ENCODE measurements at regions not wholly inside any gene's neighbourhood (a gene's known extent, or its start where the extent isn't known, plus 50 kb on each side); places are given as distances from the start of the nearest gene placed in this dataset.

DNA sequence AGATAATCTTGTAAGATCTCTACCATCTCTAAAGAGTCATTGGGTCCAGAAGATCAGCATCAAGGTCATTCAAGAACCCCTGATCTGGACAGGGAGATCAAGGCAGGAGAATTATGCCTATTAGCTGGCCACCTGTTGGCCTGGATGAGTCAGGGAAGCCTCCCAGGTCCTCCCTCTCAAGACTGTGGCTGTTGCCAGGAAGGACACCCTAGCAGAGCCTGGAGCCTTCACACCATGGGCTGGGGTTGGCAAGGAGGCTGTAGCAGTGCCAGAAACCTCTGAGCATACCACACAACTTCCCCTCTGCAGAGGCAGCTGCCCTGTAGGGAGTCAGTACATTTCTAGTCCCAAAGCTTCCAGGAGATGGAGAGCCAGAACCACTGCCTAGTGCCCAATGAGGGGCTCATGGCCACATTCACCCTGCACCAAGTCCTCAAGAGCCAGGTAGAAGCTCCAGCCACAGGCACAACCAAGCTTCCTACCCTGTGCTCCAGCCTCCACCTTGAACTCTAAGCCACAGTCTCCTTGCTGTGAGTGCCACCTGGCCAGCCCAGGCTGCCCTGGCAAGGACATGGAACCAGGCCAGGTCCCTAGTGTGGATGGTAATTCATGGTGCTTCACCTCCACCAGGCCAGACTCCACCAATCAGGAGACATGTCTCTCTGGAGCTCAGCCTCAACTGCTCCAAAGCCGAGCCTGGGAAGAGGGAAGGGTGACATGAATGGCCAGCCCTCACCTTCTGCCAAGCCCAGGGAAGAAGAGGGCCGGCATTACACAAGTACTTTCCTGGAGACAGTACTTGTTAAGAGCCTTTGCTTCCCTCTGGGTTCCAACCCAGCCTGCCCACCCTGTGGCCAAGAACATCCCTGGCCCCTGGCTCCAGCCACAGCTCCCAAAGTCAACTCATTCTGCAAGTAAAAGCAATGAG is 124.3 kb downstream of the BUD13 start:
- H3K4me3 ChIP-seq (ENCODE audit: low read depth, low read length), result no peak overlapping the region
- TF ChIP-seq, protein P1, sequence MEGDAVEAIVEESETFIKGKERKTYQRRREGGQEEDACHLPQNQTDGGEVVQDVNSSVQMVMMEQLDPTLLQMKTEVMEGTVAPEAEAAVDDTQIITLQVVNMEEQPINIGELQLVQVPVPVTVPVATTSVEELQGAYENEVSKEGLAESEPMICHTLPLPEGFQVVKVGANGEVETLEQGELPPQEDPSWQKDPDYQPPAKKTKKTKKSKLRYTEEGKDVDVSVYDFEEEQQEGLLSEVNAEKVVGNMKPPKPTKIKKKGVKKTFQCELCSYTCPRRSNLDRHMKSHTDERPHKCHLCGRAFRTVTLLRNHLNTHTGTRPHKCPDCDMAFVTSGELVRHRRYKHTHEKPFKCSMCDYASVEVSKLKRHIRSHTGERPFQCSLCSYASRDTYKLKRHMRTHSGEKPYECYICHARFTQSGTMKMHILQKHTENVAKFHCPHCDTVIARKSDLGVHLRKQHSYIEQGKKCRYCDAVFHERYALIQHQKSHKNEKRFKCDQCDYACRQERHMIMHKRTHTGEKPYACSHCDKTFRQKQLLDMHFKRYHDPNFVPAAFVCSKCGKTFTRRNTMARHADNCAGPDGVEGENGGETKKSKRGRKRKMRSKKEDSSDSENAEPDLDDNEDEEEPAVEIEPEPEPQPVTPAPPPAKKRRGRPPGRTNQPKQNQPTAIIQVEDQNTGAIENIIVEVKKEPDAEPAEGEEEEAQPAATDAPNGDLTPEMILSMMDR (IDR thresholded peaks at IDR 0.05; ENCODE audit: borderline replicate concordance, insufficient read depth, low read depth, low read length), result no peak

DNA sequence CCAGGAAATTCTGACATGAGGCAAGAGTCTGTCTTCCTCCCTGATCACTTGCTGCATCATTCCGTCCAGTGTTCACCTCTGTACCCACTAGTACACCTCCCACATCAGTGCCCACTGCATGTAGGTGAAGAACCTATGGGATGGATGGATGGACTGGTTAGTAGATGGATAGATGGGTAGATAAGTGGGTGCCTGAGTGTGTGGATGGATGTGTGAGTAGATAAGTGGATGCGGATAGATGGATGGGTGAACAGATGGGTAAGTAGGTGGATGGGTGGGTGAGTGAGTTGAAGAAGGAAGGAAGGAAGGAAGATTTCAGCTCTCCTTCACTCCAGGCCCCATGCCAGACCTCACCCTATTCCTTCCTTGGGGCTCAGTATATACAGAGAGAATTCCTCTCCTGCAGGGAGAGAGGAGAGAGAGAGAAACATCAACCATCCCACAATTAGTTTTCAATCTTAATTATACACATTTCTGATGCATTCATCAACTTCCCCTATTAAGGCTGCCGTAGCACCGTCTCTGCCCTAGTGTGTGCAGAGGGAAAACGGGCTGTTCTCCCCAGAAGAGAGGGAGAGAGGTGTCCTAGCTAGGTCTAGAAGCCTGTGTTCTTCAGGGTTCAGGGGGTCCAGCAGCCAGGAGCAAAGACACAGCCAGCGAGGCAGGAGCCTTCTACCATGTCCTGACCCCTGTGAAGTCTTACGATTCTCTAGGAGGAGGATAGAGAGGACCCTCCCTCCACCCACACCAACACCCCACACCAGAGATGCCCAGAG is 125.3 kb downstream of the BUD13 start:
- H3K4me3 ChIP-seq (ENCODE audit: low read depth, low read length), result no peak overlapping the region
- TF ChIP-seq, protein P1 (IDR thresholded peaks at IDR 0.05; ENCODE audit: borderline replicate concordance, insufficient read depth, low read depth, low read length), result no peak

DNA sequence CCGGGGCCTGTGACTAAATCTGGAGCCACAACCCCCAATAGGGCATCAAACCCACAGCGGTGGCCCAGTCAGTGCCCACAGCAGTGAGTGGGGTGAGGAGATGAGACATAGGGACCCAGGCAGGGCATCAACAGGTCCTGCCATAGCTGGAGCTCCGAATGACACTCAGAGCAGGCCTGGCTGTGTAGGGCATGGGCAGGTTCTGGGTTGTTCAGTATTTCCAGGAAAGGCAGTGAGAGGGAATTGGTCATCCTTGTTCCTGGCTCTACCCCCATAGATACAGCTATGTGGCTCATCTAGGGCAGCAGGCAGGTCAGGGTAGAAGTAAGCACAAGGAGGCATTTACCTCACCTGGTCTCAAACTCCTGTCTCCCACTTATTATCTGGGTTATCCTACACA is 126.6 kb downstream of the BUD13 start:
- TF ChIP-seq, protein P1 (IDR thresholded peaks at IDR 0.05; ENCODE audit: borderline replicate concordance, insufficient read depth, low read depth, low read length), result no peak
- H3K4me3 ChIP-seq (ENCODE audit: low read depth, low read length), result no peak overlapping the region

DNA sequence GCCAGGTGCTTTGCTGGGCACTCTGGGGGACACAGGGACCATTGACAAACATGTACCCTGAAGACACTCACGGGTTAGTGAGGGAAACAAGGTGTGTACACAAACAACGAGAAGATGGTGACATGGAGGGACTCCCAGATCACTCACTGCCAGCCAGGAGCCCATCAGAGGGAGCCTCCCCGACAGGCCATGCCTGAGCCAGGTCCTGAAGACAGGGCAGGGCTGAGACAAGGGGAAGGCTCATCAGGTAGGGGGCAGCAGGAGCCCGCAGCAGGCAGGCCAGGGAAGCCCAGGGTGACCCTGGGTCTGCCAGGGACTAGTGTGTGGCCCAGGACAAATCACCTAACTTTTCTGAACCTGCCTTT is 127.9 kb downstream of the BUD13 start:
- no peak overlapping the region for H3K4me3 ChIP-seq (ENCODE audit: low read depth, low read length)
- TF ChIP-seq, protein P1 (IDR thresholded peaks at IDR 0.05; ENCODE audit: borderline replicate concordance, insufficient read depth, low read depth, low read length), result no peak

DNA sequence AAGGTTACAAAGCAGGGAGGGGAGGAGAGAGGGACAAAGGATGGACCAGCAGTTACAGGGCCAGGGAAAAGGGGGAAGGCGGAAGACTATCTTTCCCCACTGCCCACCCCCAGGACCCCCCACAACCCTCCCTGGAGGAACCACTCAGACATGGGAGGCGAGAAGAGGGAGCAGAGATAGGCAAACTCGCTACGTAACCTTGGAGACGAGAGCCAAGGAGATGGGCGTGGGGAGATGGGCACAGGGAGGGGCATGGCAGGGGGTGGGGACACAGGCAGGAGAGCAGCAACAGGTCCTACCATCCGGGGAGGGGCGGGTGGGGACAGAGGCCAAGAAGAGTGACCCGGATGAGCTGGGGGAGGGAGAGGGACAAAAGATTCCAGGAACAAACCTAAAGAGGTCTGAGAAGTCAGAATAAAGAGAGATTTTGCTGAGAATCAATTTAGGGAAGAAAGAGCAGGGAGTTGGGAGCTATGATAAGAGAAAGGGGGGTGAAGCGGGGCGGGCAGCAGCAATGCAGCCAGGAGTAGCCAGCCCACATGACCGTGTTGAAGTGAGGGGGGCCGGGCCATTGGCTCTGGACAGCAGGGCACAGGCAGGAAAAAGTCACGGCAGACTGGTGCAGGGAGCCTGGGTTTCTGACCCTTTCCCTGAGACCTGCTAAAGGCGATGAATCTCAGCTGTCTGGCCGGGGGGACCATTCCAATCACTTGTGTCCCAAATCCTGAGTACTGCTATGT is 128.4 kb downstream of the BUD13 start:
- TF ChIP-seq, protein P1 (IDR thresholded peaks at IDR 0.05; ENCODE audit: borderline replicate concordance, insufficient read depth, low read depth, low read length), result no peak
- H3K4me3 ChIP-seq (ENCODE audit: low read depth, low read length), result no peak overlapping the region

DNA sequence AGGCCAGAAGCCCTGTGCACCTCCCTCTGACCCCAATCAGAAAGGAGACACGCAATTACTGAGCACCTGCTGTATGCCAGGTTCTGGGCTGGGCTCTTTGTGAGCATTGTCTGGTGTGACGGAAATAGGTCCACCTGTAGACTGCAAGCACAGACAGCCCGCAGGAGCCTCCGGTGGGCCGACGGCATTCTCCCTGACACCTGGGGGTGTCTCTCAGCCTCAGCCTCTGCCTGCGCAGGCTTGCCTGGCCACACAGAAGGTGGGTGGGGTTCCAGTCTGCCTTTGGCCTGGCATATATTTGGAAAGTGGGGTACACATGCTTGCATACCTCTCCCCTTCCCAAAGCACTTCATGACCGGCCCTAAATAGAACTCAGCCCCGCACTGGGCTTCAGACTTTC is 129.3 kb downstream of the BUD13 start:
- no peak overlapping the region for H3K4me3 ChIP-seq (ENCODE audit: low read depth, low read length)
- TF ChIP-seq, protein P1 (IDR thresholded peaks at IDR 0.05; ENCODE audit: borderline replicate concordance, insufficient read depth, low read depth, low read length), result no peak

Data from GM12875 (cell line).